Activated T-cell treated with anti-CD3 and anti-CD28 coated beads, Interleukin-2, amount 50 U/mL, for 1 hour (primary cell): ENCODE measurements at regions not wholly inside any gene's neighbourhood (a gene's known extent, or its start where the extent isn't known, plus 50 kb on each side); places are given as distances from the start of the nearest gene placed in this dataset.
"Not testable (repeated sequence)": the region's sequence is repeated elsewhere in the genome, so short reads cannot be mapped to it uniquely, and the experiment has no call there.

Experiments
- DNase-seq: peaks from one replicate; pipeline ENCODE4 v3.0.0-alpha.2; 2020

- no peak for DNase-seq
Observed at GRCh38 chr5:96483878-96484277, 50.8 kb upstream of the PCSK1 start.

- DNase-seq, result no peak
Observed at GRCh38 chr5:96487859-96488258, 54.8 kb upstream of the PCSK1 start.

GRCh38 chr5:96489532-96489931 is 56.5 kb upstream of the PCSK1 start:
- DNase-seq, result no peak

GRCh38 chr5:96492459-96493047 is 59.5 kb upstream of the PCSK1 start:
- no peak for DNase-seq

- no peak for DNase-seq
Observed at GRCh38 chr5:96493219-96493790, 60.3 kb upstream of the PCSK1 start.

- not testable (repeated sequence) for DNase-seq
Observed at GRCh38 chr5:96495412-96495811, 62.4 kb upstream of the PCSK1 start.

GRCh38 chr5:96497027-96497426 is 64.0 kb upstream of the PCSK1 start:
- DNase-seq, result not testable (repeated sequence)

- DNase-seq, result no peak
Observed at GRCh38 chr5:96499753-96500345, 66.8 kb upstream of the PCSK1 start.

GRCh38 chr5:96501991-96502646 is 69.1 kb upstream of the PCSK1 start:
- no peak for DNase-seq

GRCh38 chr5:96503501-96504236 is 70.6 kb upstream of the PCSK1 start:
- DNase-seq, result no peak

GRCh38 chr5:96506376-96506775 is 73.3 kb upstream of the PCSK1 start:
- DNase-seq, result no peak

GRCh38 chr5:96506866-96507527 is 73.9 kb upstream of the PCSK1 start:
- no peak for DNase-seq

- no peak for DNase-seq
Observed at GRCh38 chr5:96509316-96509715, 76.3 kb upstream of the PCSK1 start.

GRCh38 chr5:96509721-96510350 is 76.8 kb upstream of the PCSK1 start:
- DNase-seq, result no peak

- no peak for DNase-seq
Observed at GRCh38 chr5:96516631-96517071, 83.6 kb upstream of the PCSK1 start.

GRCh38 chr5:96517295-96517694 is 84.2 kb upstream of the PCSK1 start:
- DNase-seq, result no peak

- no peak for DNase-seq
Observed at GRCh38 chr5:96520345-96520744, 87.3 kb upstream of the PCSK1 start.

GRCh38 chr5:96522635-96523355 is 89.7 kb upstream of the PCSK1 start:
- DNase-seq, result no peak

- no peak for DNase-seq
Observed at GRCh38 chr5:96527768-96528661, 95.0 kb upstream of the PCSK1 start.

GRCh38 chr5:96528826-96529474 is 95.9 kb upstream of the PCSK1 start:
- no peak for DNase-seq
